ENCODE measurements at regions not wholly inside any gene's neighbourhood (a gene's known extent, or its start where the extent isn't known, plus 50 kb on each side); places are given as distances from the start of the nearest gene placed in this dataset.
"Not testable (repeated sequence)": the region's sequence is repeated elsewhere in the genome, so short reads cannot be mapped to it uniquely, and the experiment has no call there.

GRCh38 chr22:49336483-49336882 lies 491.2 kb downstream of the BRD1 start:
- TF ChIP-seq, protein P1, sequence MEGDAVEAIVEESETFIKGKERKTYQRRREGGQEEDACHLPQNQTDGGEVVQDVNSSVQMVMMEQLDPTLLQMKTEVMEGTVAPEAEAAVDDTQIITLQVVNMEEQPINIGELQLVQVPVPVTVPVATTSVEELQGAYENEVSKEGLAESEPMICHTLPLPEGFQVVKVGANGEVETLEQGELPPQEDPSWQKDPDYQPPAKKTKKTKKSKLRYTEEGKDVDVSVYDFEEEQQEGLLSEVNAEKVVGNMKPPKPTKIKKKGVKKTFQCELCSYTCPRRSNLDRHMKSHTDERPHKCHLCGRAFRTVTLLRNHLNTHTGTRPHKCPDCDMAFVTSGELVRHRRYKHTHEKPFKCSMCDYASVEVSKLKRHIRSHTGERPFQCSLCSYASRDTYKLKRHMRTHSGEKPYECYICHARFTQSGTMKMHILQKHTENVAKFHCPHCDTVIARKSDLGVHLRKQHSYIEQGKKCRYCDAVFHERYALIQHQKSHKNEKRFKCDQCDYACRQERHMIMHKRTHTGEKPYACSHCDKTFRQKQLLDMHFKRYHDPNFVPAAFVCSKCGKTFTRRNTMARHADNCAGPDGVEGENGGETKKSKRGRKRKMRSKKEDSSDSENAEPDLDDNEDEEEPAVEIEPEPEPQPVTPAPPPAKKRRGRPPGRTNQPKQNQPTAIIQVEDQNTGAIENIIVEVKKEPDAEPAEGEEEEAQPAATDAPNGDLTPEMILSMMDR (conservative IDR thresholded peaks at IDR 0.05; ENCODE audit: low read length) = not testable (repeated sequence)
- not testable (repeated sequence) for TF ChIP-seq EZH2phosphoT487 (IDR thresholded peaks at IDR 0.05; ENCODE audit: borderline replicate concordance)
